Body of pancreas (tissue), 4 donors: ENCODE measurements at regions not wholly inside any gene's neighbourhood (a gene's known extent, or its start where the extent isn't known, plus 50 kb on each side); places are given as distances from the start of the nearest gene placed in this dataset.

Source experiments
- POLR2A ChIP-seq, 3 donors: fragments of 450-650 bp; IDR thresholded peaks; one replicate each; pipeline ENCODE4 v1.6.1; 2016; ENCODE audit warnings: antibody characterized with exemption in 3 of 3, mild to moderate bottlenecking in 2 of 3
- TF ChIP-seq, protein P1 (sequence below), 7 experiments: fragments of 450-650 bp in 4 of 7; fragments of 200-600 bp in 3 of 7; sonication (generic) in 3 of 7; IDR thresholded peaks; one replicate each; pipeline ENCODE4 v1.5.1; 2016 to 2019; ENCODE audit warnings: antibody characterized with exemption in 7 of 7

GRCh38 chr1:195971589-195971988 lies 636.7 kb downstream of the KCNT2 start:
- TF ChIP-seq, protein P1, sequence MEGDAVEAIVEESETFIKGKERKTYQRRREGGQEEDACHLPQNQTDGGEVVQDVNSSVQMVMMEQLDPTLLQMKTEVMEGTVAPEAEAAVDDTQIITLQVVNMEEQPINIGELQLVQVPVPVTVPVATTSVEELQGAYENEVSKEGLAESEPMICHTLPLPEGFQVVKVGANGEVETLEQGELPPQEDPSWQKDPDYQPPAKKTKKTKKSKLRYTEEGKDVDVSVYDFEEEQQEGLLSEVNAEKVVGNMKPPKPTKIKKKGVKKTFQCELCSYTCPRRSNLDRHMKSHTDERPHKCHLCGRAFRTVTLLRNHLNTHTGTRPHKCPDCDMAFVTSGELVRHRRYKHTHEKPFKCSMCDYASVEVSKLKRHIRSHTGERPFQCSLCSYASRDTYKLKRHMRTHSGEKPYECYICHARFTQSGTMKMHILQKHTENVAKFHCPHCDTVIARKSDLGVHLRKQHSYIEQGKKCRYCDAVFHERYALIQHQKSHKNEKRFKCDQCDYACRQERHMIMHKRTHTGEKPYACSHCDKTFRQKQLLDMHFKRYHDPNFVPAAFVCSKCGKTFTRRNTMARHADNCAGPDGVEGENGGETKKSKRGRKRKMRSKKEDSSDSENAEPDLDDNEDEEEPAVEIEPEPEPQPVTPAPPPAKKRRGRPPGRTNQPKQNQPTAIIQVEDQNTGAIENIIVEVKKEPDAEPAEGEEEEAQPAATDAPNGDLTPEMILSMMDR (IDR thresholded peaks at IDR 0.05), result no peak
- TF ChIP-seq POLR2A (IDR thresholded peaks at IDR 0.05), result no peak
